Erythroblast (primary cell): ENCODE measurements at regions not wholly inside any gene's neighbourhood (a gene's known extent, or its start where the extent isn't known, plus 50 kb on each side); places are given as distances from the start of the nearest gene placed in this dataset.

Source experiments
- GATA1 ChIP-seq: IDR thresholded peaks from 2 replicates; pipeline ENCODE4 v1.6.1; 2011; ENCODE audit warnings: low read depth, mild to moderate bottlenecking, control low read depth, low read length, moderate library complexity
- POLR2A ChIP-seq: IDR thresholded peaks from 2 replicates; pipeline ENCODE4 v1.6.1; 2011; ENCODE audit warnings: mild to moderate bottlenecking, low read length

GRCh38 chr6:28769626-28770402 is 154.0 kb downstream of the TRIM27 start:
- TF ChIP-seq POLR2A (no peak), GATA1 (no peak)
